Parathyroid adenoma (tissue), 2 donors: ENCODE measurements at regions not wholly inside any gene's neighbourhood (a gene's known extent, or its start where the extent isn't known, plus 50 kb on each side); places are given as distances from the start of the nearest gene placed in this dataset.

ENCODE experiments used
- H2AFZ ChIP-seq: fragments of 300-600 bp; sonication (generic); one replicate; pipeline ENCODE4 v1.7.0; 2017; ENCODE audit warnings: antibody characterized with exemption, mild to moderate bottlenecking
- H3K27ac ChIP-seq: fragments of 300-600 bp; sonication (generic); one replicate; pipeline ENCODE4 v1.7.0; 2017
- H3K27me3 ChIP-seq: fragments of 300-600 bp; sonication (generic); one replicate; pipeline ENCODE4 v1.7.0; 2017; ENCODE audit warnings: low read length; ENCODE audit not compliant: control insufficient read depth, insufficient read depth
- H3K36me3 ChIP-seq: fragments of 300-600 bp; sonication (generic); one replicate; pipeline ENCODE4 v1.7.0; 2017; ENCODE audit warnings: low read length; ENCODE audit not compliant: control insufficient read depth, insufficient read depth
- H3K4me1 ChIP-seq: fragments of 300-600 bp; sonication (generic); one replicate; pipeline ENCODE4 v1.7.0; 2017; ENCODE audit warnings: control low read depth
- H3K4me2 ChIP-seq: fragments of 300-600 bp; sonication (generic); one replicate; pipeline ENCODE4 v1.7.0; 2017; ENCODE audit warnings: low read length
- H3K4me3 ChIP-seq: fragments of 300-600 bp; sonication (generic); one replicate; pipeline ENCODE4 v1.7.0; 2017; ENCODE audit warnings: low read depth, low read length
- H3K79me2 ChIP-seq: fragments of 300-600 bp; sonication (generic); one replicate; pipeline ENCODE4 v1.7.0; 2017; ENCODE audit warnings: control low read depth
- H3K9ac ChIP-seq: fragments of 300-600 bp; sonication (generic); one replicate; pipeline ENCODE4 v1.7.0; 2017; ENCODE audit warnings: mild to moderate bottlenecking
- H3K9me3 ChIP-seq: fragments of 300-600 bp; sonication (generic); one replicate; pipeline ENCODE4 v1.7.0; 2017; ENCODE audit warnings: low read length; ENCODE audit not compliant: control insufficient read depth
- TF ChIP-seq, protein P1 (sequence below): fragments of 300-600 bp; sonication (generic); IDR thresholded peaks from one replicate; pipeline ENCODE4 v1.7.0; 2017; ENCODE audit warnings: antibody characterized with exemption, mild to moderate bottlenecking
- donor health status: primary hyperparathyroidism.

- no peaks in the 10 kb centered on the region for H3K27me3 ChIP-seq
These were observed 129.4 kb downstream of the SPRY2 start for GRCh38 chr13:80211566-80211965.

DNA sequence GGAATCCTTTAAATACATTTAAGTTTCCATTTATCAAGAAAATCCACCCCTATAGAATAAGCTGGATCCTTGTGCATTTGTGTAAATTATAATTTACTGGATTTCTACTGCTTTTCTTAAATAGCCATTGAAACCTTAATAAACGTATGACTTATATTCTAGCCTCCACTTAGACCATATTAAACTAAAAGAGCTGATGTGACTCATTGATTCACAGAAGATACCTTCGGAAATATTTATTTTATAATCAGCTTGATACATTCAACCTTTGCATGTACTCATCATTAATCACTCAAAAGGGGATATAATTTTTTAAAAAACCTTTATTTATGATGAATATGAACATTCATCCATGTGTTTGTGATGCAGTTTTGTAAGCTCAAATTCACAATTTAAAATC is 136.3 kb downstream of the SPRY2 start:
- Histone ChIP-seq H3K27me3 (no peaks in the 10 kb centered on the region), H3K9ac (no peak overlapping the region), H3K9me3 (no peaks in the 10 kb centered on the region), H3K27ac (no peak overlapping the region), H3K4me2 (no peak overlapping the region), H2AFZ (no peak overlapping the region), H3K4me3 (no peak overlapping the region), H3K79me2 (no peaks in the 10 kb centered on the region), H3K36me3 (no peaks in the 10 kb centered on the region), H3K4me1 (no peaks in the 10 kb centered on the region)
- TF ChIP-seq, protein P1, sequence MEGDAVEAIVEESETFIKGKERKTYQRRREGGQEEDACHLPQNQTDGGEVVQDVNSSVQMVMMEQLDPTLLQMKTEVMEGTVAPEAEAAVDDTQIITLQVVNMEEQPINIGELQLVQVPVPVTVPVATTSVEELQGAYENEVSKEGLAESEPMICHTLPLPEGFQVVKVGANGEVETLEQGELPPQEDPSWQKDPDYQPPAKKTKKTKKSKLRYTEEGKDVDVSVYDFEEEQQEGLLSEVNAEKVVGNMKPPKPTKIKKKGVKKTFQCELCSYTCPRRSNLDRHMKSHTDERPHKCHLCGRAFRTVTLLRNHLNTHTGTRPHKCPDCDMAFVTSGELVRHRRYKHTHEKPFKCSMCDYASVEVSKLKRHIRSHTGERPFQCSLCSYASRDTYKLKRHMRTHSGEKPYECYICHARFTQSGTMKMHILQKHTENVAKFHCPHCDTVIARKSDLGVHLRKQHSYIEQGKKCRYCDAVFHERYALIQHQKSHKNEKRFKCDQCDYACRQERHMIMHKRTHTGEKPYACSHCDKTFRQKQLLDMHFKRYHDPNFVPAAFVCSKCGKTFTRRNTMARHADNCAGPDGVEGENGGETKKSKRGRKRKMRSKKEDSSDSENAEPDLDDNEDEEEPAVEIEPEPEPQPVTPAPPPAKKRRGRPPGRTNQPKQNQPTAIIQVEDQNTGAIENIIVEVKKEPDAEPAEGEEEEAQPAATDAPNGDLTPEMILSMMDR = no peak

More at GRCh38 chr13:80211566-80211965, 129.4 kb downstream of the SPRY2 start:
- Histone ChIP-seq H3K79me2 (no peaks in the 10 kb centered on the region), H3K9me3 (no peaks in the 10 kb centered on the region), H2AFZ (no peak overlapping the region), H3K27ac (no peak overlapping the region), H3K4me1 (no peaks in the 10 kb centered on the region), H3K4me3 (no peak overlapping the region), H3K36me3 (no peaks in the 10 kb centered on the region), H3K4me2 (no peak overlapping the region), H3K9ac (no peak overlapping the region)
- TF ChIP-seq, protein P1 = no peak

- Histone ChIP-seq H3K79me2 (no peaks in the 10 kb centered on the region), H2AFZ (no peak overlapping the region), H3K4me3 (no peak overlapping the region), H3K9me3 (no peaks in the 10 kb centered on the region), H3K27ac (no peak overlapping the region), H3K4me2 (no peak overlapping the region), H3K9ac (no peak overlapping the region), H3K4me1 (no peaks in the 10 kb centered on the region), H3K27me3 (no peaks in the 10 kb centered on the region), H3K36me3 (no peaks in the 10 kb centered on the region)
- TF ChIP-seq, protein P1 = no peak
These were observed 137.4 kb downstream of the SPRY2 start for GRCh38 chr13:80203496-80203895.

GRCh38 chr13:80201694-80202468 is 139.0 kb downstream of the SPRY2 start:
- Histone ChIP-seq H3K9ac (no peak overlapping the region), H3K27ac (no peak overlapping the region), H3K36me3 (no peaks in the 10 kb centered on the region), H3K4me2 (no peak overlapping the region), H3K4me1 (no peaks in the 10 kb centered on the region), H3K27me3 (no peaks in the 10 kb centered on the region), H3K4me3 (no peak overlapping the region), H2AFZ (no peak overlapping the region), H3K79me2 (no peaks in the 10 kb centered on the region), H3K9me3 (no peaks in the 10 kb centered on the region)
- TF ChIP-seq, protein P1 = no peak
